ENCODE measurements at regions not wholly inside any gene's neighbourhood (a gene's known extent, or its start where the extent isn't known, plus 50 kb on each side); places are given as distances from the start of the nearest gene placed in this dataset.

DNA sequence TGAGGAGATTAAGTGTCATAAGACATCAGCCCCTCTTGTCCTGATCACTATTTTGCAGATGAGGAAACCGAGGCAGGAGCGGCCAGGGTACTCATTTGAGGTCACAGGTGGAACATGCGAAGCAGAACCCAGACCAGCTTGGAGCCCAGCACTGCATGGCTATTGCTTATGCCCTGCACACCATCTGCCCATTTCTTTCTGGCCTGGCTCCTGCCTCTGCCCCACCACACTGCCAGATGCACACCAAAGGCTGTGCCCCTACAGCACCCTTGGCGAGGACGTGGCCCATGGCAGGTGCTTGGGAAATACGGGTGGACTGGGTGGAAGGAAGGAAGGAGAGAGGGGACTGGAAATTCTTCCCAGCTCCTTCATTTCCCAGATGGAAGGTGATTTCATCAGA lies 222.9 kb downstream of the CTTN start:
- no peak overlapping the region for H2AFZ ChIP-seq (ENCODE audit: low read depth, low read length)
- WGBS (ENCODE audit: insufficient coverage, low coverage, missing lambda C conversion rate), result 2% methylated on average over 6 of the region's 6 CpGs
- no peak overlapping the region for H3K4me2 ChIP-seq (ENCODE audit: insufficient read depth, low read length)
- H3K36me3 ChIP-seq (ENCODE audit: control insufficient read depth, insufficient read depth, low read length), result no peaks in the 10 kb centered on the region
- POLR2A ChIA-PET, result no interaction called here
- H3K9ac ChIP-seq (ENCODE audit: insufficient read depth in 1 of 2, low read depth in 2 of 2, low read length in 2 of 2), result no peak overlapping the region
- H3K27me3 ChIP-seq (ENCODE audit: control insufficient read depth in 2 of 2, insufficient read depth in 2 of 2, low read length in 2 of 2), result peaks cover 8 to 52% of the 10 kb centered on the region in 2 experiments; a peak in 4 of 5 replicates
- DNase-seq (ENCODE audit: extremely low read depth in 1 of 4, low spot score in 3 of 4) (no peak), FAIRE-seq (no peak), ATAC-seq (no peak)
- no peak overlapping the region for H3K4me3 ChIP-seq
- no peak overlapping the region for H3K27ac ChIP-seq (ENCODE audit: extremely low read depth, low read depth, low read length)
- intact Hi-C loops (cut with micrococcal nuclease) (no loop called here), in situ Hi-C loops (cut with MboI) (no loop called here)
- no peaks in the 10 kb centered on the region for H3K9me1 ChIP-seq (ENCODE audit: control insufficient read depth, insufficient read depth, low read length)
- H4K20me1 ChIP-seq (replicated peaks; ENCODE audit: control insufficient read depth, insufficient read depth, low read length), result peaks cover 3% of the 10 kb centered on the region; the same call in 1 of the 2 replicates
- TF ChIP-seq ZNF408 (CRISPR knock-in tag; IDR thresholded peaks at IDR 0.05; ENCODE audit: low read depth), result no peak
- no peak for TF ChIP-seq SP2 (IDR thresholded peaks at IDR 0.05; ENCODE audit: extremely low read depth, low read depth, low read length, poor library complexity, severe bottlenecking)
- TF ChIP-seq, protein P1, sequence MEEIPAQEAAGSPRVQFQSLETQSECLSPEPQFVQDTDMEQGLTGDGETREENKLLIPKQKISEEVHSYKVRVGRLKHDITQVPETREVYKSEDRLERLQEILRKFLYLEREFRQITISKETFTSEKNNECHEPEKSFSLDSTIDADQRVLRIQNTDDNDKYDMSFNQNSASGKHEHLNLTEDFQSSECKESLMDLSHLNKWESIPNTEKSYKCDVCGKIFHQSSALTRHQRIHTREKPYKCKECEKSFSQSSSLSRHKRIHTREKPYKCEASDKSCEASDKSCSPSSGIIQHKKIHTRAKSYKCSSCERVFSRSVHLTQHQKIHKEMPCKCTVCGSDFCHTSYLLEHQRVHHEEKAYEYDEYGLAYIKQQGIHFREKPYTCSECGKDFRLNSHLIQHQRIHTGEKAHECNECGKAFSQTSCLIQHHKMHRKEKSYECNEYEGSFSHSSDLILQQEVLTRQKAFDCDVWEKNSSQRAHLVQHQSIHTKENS (CRISPR knock-in tag; IDR thresholded peaks at IDR 0.05), result no peak
- TF ChIP-seq, protein P2, sequence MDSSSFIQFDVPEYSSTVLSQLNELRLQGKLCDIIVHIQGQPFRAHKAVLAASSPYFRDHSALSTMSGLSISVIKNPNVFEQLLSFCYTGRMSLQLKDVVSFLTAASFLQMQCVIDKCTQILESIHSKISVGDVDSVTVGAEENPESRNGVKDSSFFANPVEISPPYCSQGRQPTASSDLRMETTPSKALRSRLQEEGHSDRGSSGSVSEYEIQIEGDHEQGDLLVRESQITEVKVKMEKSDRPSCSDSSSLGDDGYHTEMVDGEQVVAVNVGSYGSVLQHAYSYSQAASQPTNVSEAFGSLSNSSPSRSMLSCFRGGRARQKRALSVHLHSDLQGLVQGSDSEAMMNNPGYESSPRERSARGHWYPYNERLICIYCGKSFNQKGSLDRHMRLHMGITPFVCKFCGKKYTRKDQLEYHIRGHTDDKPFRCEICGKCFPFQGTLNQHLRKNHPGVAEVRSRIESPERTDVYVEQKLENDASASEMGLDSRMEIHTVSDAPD (CRISPR knock-in tag; IDR thresholded peaks at IDR 0.05), result no peak
- TF ChIP-seq SMAD1 (IDR thresholded peaks at IDR 0.05; ENCODE audit: low read depth, low read length, partially characterized antibody), result no peak
- H3K4me1 ChIP-seq (replicated peaks in 1 of 2; ENCODE audit: control insufficient read depth in 2 of 2, insufficient read depth in 2 of 2, low read length in 2 of 2), result no peaks in the 10 kb centered on the region
- H3K79me2 ChIP-seq (ENCODE audit: control insufficient read depth, insufficient read depth, low read length), result no peaks in the 10 kb centered on the region
- H3K9me3 ChIP-seq (replicated peaks; ENCODE audit: control insufficient read depth, insufficient read depth, low read depth, low read length), result no peaks in the 10 kb centered on the region
- CTCF ChIA-PET (ENCODE audit: low intra/inter-chr PET ratio), result no interaction called here
- no TSS peak for BruUV-seq (replicated peaks)

Data from K562 (cell line).